ENCODE measurements at regions not wholly inside any gene's neighbourhood (a gene's known extent, or its start where the extent isn't known, plus 50 kb on each side); places are given as distances from the start of the nearest gene placed in this dataset.

GRCh38 chr13:34413538-34414210, 528.4 kb upstream of the NBEA start:
- no peak for DNase-seq (ENCODE audit: low read depth)

GRCh38 chr13:34414616-34415015, 527.5 kb upstream of the NBEA start:
- no peak for DNase-seq (ENCODE audit: low read depth)

GRCh38 chr13:34416971-34417380, 525.1 kb upstream of the NBEA start:
- DNase-seq (ENCODE audit: low read depth) = peak; percentile 20

GRCh38 chr13:34417896-34418295, 524.2 kb upstream of the NBEA start:
- no peak for DNase-seq (ENCODE audit: low read depth)

GRCh38 chr13:34419025-34419424, 523.0 kb upstream of the NBEA start:
- no peak for DNase-seq (ENCODE audit: low read depth)

- DNase-seq (ENCODE audit: low read depth) = no peak
These were observed 522.3 kb upstream of the NBEA start for GRCh38 chr13:34419755-34420154.

- no peak for DNase-seq (ENCODE audit: low read depth)
These were observed 521.2 kb upstream of the NBEA start for GRCh38 chr13:34420702-34421346.

GRCh38 chr13:34421347-34421719, 520.7 kb upstream of the NBEA start:
- no peak for DNase-seq (ENCODE audit: low read depth)

- DNase-seq (ENCODE audit: low read depth) = no peak
These were observed 520.1 kb upstream of the NBEA start for GRCh38 chr13:34421858-34422475.

- DNase-seq (ENCODE audit: low read depth) = no peak
These were observed 519.1 kb upstream of the NBEA start for GRCh38 chr13:34422956-34423355.

- no peak for DNase-seq (ENCODE audit: low read depth)
These were observed 516.6 kb upstream of the NBEA start for GRCh38 chr13:34425327-34425949.

GRCh38 chr13:34428911-34429310, 513.2 kb upstream of the NBEA start:
- no peak for DNase-seq (ENCODE audit: low read depth)

- DNase-seq (ENCODE audit: low read depth) = peak; percentile 3
These were observed 511.8 kb upstream of the NBEA start for GRCh38 chr13:34430294-34430693.

- no peak for DNase-seq (ENCODE audit: low read depth)
These were observed 510.1 kb upstream of the NBEA start for GRCh38 chr13:34431827-34432581.

- DNase-seq (ENCODE audit: low read depth) = peak; percentile 57
These were observed 506.7 kb upstream of the NBEA start for GRCh38 chr13:34435338-34435737.

GRCh38 chr13:34437873-34438272, 504.2 kb upstream of the NBEA start:
- no peak for DNase-seq (ENCODE audit: low read depth)

- no peak for DNase-seq (ENCODE audit: low read depth)
These were observed 489.2 kb upstream of the NBEA start for GRCh38 chr13:34452831-34453230.

GRCh38 chr13:34458756-34459715, 483.0 kb upstream of the NBEA start:
- no peak for DNase-seq (ENCODE audit: low read depth)

- DNase-seq (ENCODE audit: low read depth) = peak; percentile 50
These were observed 482.2 kb upstream of the NBEA start for GRCh38 chr13:34459856-34460255.

GRCh38 chr13:34462843-34463242, 479.2 kb upstream of the NBEA start:
- DNase-seq (ENCODE audit: low read depth) = peak; percentile 67

- no peak for DNase-seq (ENCODE audit: low read depth)
These were observed 478.1 kb upstream of the NBEA start for GRCh38 chr13:34464011-34464410.
